Glomerular visceral epithelial cell (primary cell): ENCODE measurements at regions not wholly inside any gene's neighbourhood (a gene's known extent, or its start where the extent isn't known, plus 50 kb on each side); places are given as distances from the start of the nearest gene placed in this dataset.

Source experiments
- DNase-seq: peaks from one replicate; pipeline ENCODE4 v3.0.0-alpha.2; 2016; ENCODE audit errors: extremely low spot score

- peak; percentile 16 for DNase-seq
Measured at GRCh38 chr9:103789686-103790085, 304.4 kb upstream of the SMC2 start.

- DNase-seq: peak; percentile 68
Measured at GRCh38 chr9:103798620-103799019, 295.5 kb upstream of the SMC2 start.

- DNase-seq: no peak
Measured at GRCh38 chr9:103799959-103800358, 294.1 kb upstream of the SMC2 start.

- DNase-seq: no peak
Measured at GRCh38 chr9:103802068-103802467, 292.0 kb upstream of the SMC2 start.

GRCh38 chr9:103803245-103803644 lies 290.9 kb upstream of the SMC2 start:
- DNase-seq: no peak

GRCh38 chr9:103804077-103804735 lies 289.9 kb upstream of the SMC2 start:
- DNase-seq: peak; percentile 70

- no peak for DNase-seq
Measured at GRCh38 chr9:103809745-103810144, 284.4 kb upstream of the SMC2 start.

- DNase-seq: no peak
Measured at GRCh38 chr9:103811462-103811861, 282.6 kb upstream of the SMC2 start.

GRCh38 chr9:103816146-103816545 lies 278.0 kb upstream of the SMC2 start:
- DNase-seq: no peak

- DNase-seq: no peak
Measured at GRCh38 chr9:103819936-103820335, 274.2 kb upstream of the SMC2 start.

GRCh38 chr9:103821115-103821514 lies 273.0 kb upstream of the SMC2 start:
- no peak for DNase-seq

- DNase-seq: no peak
Measured at GRCh38 chr9:103837940-103838339, 256.2 kb upstream of the SMC2 start.

- DNase-seq: no peak
Measured at GRCh38 chr9:103839197-103839596, 254.9 kb upstream of the SMC2 start.

- DNase-seq: no peak
Measured at GRCh38 chr9:103867886-103868285, 226.2 kb upstream of the SMC2 start.

GRCh38 chr9:103872811-103873210 lies 221.3 kb upstream of the SMC2 start:
- DNase-seq: no peak

GRCh38 chr9:103881419-103881818 lies 212.7 kb upstream of the SMC2 start:
- no peak for DNase-seq

GRCh38 chr9:103889989-103890388 lies 204.1 kb upstream of the SMC2 start:
- DNase-seq: no peak

- no peak for DNase-seq
Measured at GRCh38 chr9:103894184-103894583, 199.9 kb upstream of the SMC2 start.

- no peak for DNase-seq
Measured at GRCh38 chr9:103898550-103898949, 195.6 kb upstream of the SMC2 start.

GRCh38 chr9:103899866-103900265 lies 194.2 kb upstream of the SMC2 start:
- no peak for DNase-seq

- no peak for DNase-seq
Measured at GRCh38 chr9:103900466-103900865, 193.6 kb upstream of the SMC2 start.

- DNase-seq: no peak
Measured at GRCh38 chr9:103902263-103902662, 191.8 kb upstream of the SMC2 start.

- no peak for DNase-seq
Measured at GRCh38 chr9:103904242-103904641, 189.9 kb upstream of the SMC2 start.

GRCh38 chr9:103913899-103914298 lies 180.2 kb upstream of the SMC2 start:
- DNase-seq: no peak
